ENCODE measurements at regions not wholly inside any gene's neighbourhood (a gene's known extent, or its start where the extent isn't known, plus 50 kb on each side); places are given as distances from the start of the nearest gene placed in this dataset.

DNA sequence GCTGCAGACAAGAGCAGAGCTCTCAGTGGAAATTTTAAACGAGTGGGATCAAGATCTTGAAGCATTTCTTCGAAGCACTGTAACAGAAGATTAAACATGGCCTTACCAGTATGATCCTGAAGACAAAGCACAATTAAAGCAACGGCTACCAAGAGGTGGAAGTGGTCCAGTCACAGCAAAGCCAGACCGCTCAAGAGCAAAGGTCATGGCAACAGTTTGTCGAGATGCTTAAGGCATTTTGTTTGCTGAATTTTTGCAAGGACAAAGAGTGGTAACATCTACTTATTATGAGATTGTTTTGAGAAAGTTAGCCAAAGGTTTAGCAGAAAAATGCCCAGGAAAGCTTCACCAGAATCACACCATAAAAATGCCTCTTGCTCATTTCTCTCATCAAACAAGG lies 153.4 kb upstream of the CARMIL1 start:
- H3K27ac ChIP-seq (ENCODE audit: low read depth, low read length): no peak overlapping the region
- peaks cover 0 to 2% (median 0%) of the 10 kb centered on the region in 3 donors for H3K36me3 ChIP-seq (ENCODE audit: control insufficient read depth in 3 of 3, insufficient read depth in 3 of 3, low read length in 3 of 3)

DNA sequence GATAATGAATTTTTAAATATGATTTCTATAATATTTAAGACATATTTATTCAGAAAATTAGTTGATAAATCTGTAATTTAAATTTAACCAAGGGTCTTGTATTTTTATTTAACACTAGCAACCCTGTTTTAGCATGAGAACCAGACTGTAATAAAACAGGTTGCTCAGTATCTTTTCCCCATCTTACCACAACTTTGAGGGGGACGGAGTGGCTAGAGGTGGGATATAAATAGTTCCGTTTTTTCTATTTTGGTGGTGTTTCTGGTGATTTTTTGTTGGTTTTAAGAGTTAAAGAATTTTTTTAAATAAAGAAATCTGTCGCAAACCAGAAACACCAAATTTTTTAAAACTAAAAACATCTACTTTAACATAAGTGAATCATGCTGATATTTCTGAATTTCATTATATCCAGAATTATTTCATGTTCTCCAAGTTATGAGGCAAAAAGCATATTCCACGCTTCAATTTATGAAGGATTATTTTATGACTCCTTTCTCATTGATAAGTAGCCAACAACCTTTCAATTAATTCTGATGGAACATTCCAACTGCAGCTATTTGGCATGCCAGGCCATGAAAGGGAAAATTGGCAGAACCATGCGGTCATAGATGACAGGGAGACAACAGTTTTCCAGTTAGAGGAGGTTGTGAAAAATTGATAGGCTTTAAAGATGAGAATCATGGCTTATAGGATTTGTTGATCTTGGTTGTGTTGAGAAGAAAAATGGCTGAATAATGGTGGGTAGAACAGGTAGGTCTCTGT lies 151.9 kb upstream of the CARMIL1 start:
- no peak overlapping the region for H3K27ac ChIP-seq (ENCODE audit: low read depth, low read length)
- H3K9ac ChIP-seq (ENCODE audit: low read depth in 1 of 3, low read length in 3 of 3): no peak overlapping the region
- H3K36me3 ChIP-seq (ENCODE audit: control insufficient read depth in 3 of 3, insufficient read depth in 3 of 3, low read length in 3 of 3): peaks cover 0 to 2% (median 0%) of the 10 kb centered on the region in 3 donors
- no peak overlapping the region for H3K4me3 ChIP-seq (ENCODE audit: low read length in 3 of 3)
- H3K9me3 ChIP-seq (ENCODE audit: control insufficient read depth in 3 of 3, low read length in 3 of 3): no peaks in the 10 kb centered on the region
- H3K4me1 ChIP-seq (ENCODE audit: control insufficient read depth in 3 of 3, insufficient read depth in 3 of 3, low read length in 3 of 3): peaks cover 0 to 4% (median 4%) of the 10 kb centered on the region in 3 donors
- H3K27me3 ChIP-seq (ENCODE audit: control insufficient read depth in 3 of 3, insufficient read depth in 3 of 3, low read length in 3 of 3): no peaks in the 10 kb centered on the region

More for the DNA sequence above, 153.4 kb upstream of the CARMIL1 start:
- H3K9me3 ChIP-seq (ENCODE audit: control insufficient read depth in 3 of 3, low read length in 3 of 3): no peaks in the 10 kb centered on the region
- H3K9ac ChIP-seq (ENCODE audit: low read depth in 1 of 3, low read length in 3 of 3): no peak overlapping the region
- H3K4me1 ChIP-seq (ENCODE audit: control insufficient read depth in 3 of 3, insufficient read depth in 3 of 3, low read length in 3 of 3): peaks cover 0 to 8% (median 4%) of the 10 kb centered on the region in 3 donors
- H3K4me3 ChIP-seq (ENCODE audit: low read length in 3 of 3): no peak overlapping the region
- H3K27me3 ChIP-seq (ENCODE audit: control insufficient read depth in 3 of 3, insufficient read depth in 3 of 3, low read length in 3 of 3): no peaks in the 10 kb centered on the region

DNA sequence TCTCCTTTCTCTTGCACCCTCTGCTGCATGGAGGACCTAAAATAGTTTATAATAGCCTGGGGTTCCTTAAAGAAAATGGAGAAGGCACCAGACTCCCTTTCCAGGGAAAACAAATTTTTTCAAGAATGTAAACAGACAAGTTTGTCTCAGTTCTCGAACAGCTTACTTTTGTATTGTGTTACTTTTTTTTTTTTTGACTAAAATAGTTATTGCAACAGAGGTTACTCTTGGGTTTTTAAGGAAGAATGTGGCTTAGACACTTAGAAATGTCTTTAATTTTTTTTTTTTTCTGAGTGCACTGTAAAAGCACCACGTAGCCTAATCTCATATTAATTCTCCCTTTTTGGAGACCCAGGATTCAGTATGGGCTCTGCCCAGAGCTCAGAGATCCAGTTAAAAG lies 148.7 kb upstream of the CARMIL1 start:
- H3K27ac ChIP-seq (ENCODE audit: low read depth, low read length): peak overlapping the region; percentile 9
- H3K36me3 ChIP-seq (ENCODE audit: control insufficient read depth in 3 of 3, insufficient read depth in 3 of 3, low read length in 3 of 3): peaks cover 0 to 2% (median 0%) of the 10 kb centered on the region in 3 donors
- no peak overlapping the region for H3K9ac ChIP-seq (ENCODE audit: low read depth in 1 of 3, low read length in 3 of 3)
- no peaks in the 10 kb centered on the region for H3K27me3 ChIP-seq (ENCODE audit: control insufficient read depth in 3 of 3, insufficient read depth in 3 of 3, low read length in 3 of 3)
- H3K4me1 ChIP-seq (ENCODE audit: control insufficient read depth in 3 of 3, insufficient read depth in 3 of 3, low read length in 3 of 3): no peaks in the 10 kb centered on the region
- no peaks in the 10 kb centered on the region for H3K9me3 ChIP-seq (ENCODE audit: control insufficient read depth in 3 of 3, low read length in 3 of 3)
- no peak overlapping the region for H3K4me3 ChIP-seq (ENCODE audit: low read length in 3 of 3)

DNA sequence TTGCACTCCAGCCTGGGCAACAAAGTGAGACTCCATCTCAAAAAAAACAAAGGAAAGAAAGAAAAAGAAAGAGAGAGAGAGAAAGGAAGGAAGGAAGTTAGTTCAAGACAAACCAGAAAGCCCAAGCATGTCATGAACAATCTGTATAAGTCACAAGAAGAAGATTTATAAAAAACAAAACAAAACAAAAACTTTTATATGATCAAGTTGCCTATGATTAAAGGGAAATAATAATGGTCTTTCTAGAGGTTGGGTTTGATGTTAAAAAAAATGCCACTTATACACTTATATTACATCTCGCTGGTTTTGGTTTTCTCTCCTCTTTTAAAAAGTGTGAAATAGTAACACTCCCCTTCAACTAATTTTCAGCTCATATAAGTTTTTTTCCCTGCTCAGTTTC lies 146.2 kb upstream of the CARMIL1 start:
- H3K27me3 ChIP-seq (ENCODE audit: control insufficient read depth in 3 of 3, insufficient read depth in 3 of 3, low read length in 3 of 3): no peaks in the 10 kb centered on the region
- H3K27ac ChIP-seq (ENCODE audit: low read depth, low read length): no peak overlapping the region
- H3K9ac ChIP-seq (ENCODE audit: low read depth in 1 of 3, low read length in 3 of 3): no peak overlapping the region
- no peaks in the 10 kb centered on the region for H3K9me3 ChIP-seq (ENCODE audit: control insufficient read depth in 3 of 3, low read length in 3 of 3)
- no peaks in the 10 kb centered on the region for H3K36me3 ChIP-seq (ENCODE audit: control insufficient read depth in 3 of 3, insufficient read depth in 3 of 3, low read length in 3 of 3)
- H3K4me1 ChIP-seq (ENCODE audit: control insufficient read depth in 3 of 3, insufficient read depth in 3 of 3, low read length in 3 of 3): peaks cover 3 to 6% (median 3%) of the 10 kb centered on the region in 3 donors
- H3K4me3 ChIP-seq (ENCODE audit: low read length in 3 of 3): no peak overlapping the region

DNA sequence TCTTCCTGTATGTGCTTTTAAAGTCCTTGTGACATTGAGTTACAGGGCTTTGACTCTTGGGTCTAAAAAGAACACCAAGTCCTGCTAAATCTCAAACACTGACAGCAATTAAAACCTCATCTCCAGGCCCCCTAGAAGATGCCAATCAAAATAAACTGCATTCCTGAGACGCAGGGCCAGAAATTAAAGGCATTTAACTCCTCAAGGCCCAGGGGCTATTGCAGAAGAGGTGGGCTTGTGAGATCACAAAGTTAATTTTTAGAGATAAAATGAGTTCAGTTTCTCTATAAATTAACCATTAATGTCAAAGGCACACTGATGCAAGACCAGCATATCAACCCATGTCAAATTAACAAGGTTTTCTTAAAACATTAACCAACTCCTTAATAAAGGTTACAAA lies 145.6 kb upstream of the CARMIL1 start:
- Histone ChIP-seq H3K27me3 (ENCODE audit: control insufficient read depth in 3 of 3, insufficient read depth in 3 of 3, low read length in 3 of 3) (no peaks in the 10 kb centered on the region), H3K4me1 (ENCODE audit: control insufficient read depth in 3 of 3, insufficient read depth in 3 of 3, low read length in 3 of 3) (peaks cover 5 to 9% (median 7%) of the 10 kb centered on the region in 3 donors), H3K4me3 (ENCODE audit: low read length in 3 of 3) (no peak overlapping the region), H3K9ac (ENCODE audit: low read depth in 1 of 3, low read length in 3 of 3) (no peak overlapping the region), H3K27ac (ENCODE audit: low read depth, low read length) (no peak overlapping the region), H3K9me3 (ENCODE audit: control insufficient read depth in 3 of 3, low read length in 3 of 3) (no peaks in the 10 kb centered on the region), H3K36me3 (ENCODE audit: control insufficient read depth in 3 of 3, insufficient read depth in 3 of 3, low read length in 3 of 3) (no peaks in the 10 kb centered on the region)

DNA sequence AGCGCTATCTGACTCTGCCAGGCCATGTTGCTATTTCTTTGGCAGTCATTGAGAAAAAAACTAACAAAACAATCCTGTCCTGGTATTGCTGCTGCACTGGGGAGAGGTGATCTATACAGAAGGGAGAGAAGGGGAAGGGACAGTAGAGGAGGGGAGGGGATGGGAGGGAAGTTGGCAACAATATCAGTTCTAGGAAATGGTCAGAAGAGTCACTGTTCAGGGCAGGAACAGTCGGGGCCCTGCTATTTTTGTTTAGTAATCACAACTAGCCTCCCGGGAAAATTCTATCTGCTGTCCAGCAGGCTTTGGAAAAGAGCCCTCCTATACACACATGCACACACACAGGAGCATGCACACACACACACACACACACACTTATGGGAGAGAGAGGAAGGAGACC lies 142.3 kb upstream of the CARMIL1 start:
- peak overlapping the region; percentile 14 to 61 (median 38) for H3K4me3 ChIP-seq (ENCODE audit: low read length in 3 of 3)
- H3K36me3 ChIP-seq (ENCODE audit: control insufficient read depth in 3 of 3, insufficient read depth in 3 of 3, low read length in 3 of 3): no peaks in the 10 kb centered on the region
- peaks cover 7 to 9% (median 8%) of the 10 kb centered on the region in 3 donors for H3K4me1 ChIP-seq (ENCODE audit: control insufficient read depth in 3 of 3, insufficient read depth in 3 of 3, low read length in 3 of 3)
- H3K27ac ChIP-seq (ENCODE audit: low read depth, low read length): peak overlapping the region; percentile 72
- no peaks in the 10 kb centered on the region for H3K27me3 ChIP-seq (ENCODE audit: control insufficient read depth in 3 of 3, insufficient read depth in 3 of 3, low read length in 3 of 3)
- H3K9me3 ChIP-seq (ENCODE audit: control insufficient read depth in 3 of 3, low read length in 3 of 3): no peaks in the 10 kb centered on the region
- H3K9ac ChIP-seq (ENCODE audit: low read depth in 1 of 3, low read length in 3 of 3): peak overlapping the region in 2 of 3 donors; percentile 40 to 65

DNA sequence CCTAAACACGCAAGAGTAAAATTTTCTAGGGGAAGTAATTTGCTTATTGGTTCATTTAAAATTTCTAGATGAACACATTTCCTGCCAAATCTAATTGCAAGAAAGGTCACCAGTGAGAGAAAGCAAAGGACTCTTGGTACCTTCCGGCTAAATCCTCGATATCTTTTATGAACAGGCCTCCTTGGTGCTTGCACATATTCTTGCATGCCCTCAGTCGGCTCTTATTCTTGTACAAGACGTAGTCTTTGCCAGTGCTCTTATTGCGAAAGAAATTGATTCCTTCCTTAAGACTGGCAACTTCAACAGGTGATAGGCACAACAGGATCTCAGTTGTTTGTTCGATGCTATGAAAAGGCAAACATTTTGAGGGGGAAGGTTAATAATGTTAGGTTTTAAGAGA lies 141.7 kb upstream of the CARMIL1 start:
- Histone ChIP-seq H3K36me3 (ENCODE audit: control insufficient read depth in 3 of 3, insufficient read depth in 3 of 3, low read length in 3 of 3) (no peaks in the 10 kb centered on the region), H3K4me3 (ENCODE audit: low read length in 3 of 3) (peak overlapping the region; percentile 59 to 85 (median 68)), H3K27me3 (ENCODE audit: control insufficient read depth in 3 of 3, insufficient read depth in 3 of 3, low read length in 3 of 3) (no peaks in the 10 kb centered on the region), H3K9ac (ENCODE audit: low read depth in 1 of 3, low read length in 3 of 3) (peak overlapping the region; percentile 52 to 69 (median 69)), H3K9me3 (ENCODE audit: control insufficient read depth in 3 of 3, low read length in 3 of 3) (no peaks in the 10 kb centered on the region), H3K4me1 (ENCODE audit: control insufficient read depth in 3 of 3, insufficient read depth in 3 of 3, low read length in 3 of 3) (peaks cover 7 to 9% (median 8%) of the 10 kb centered on the region in 3 donors), H3K27ac (ENCODE audit: low read depth, low read length) (peak overlapping the region; percentile 72)

DNA sequence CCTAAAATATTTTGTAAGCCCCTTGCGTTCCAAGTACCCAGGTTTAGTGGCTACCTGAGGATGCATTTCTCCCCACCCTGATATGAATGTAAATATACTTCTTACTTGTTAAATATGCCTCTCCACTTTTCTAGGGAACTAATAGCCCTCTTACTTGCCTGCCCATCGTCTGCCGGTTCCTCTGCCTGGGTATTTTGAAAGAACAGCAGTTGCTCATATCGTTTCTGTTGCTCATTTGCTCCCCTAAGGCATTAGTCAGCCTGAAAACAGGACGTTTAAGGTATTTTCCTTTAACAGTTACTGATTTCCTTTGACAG lies 141.3 kb upstream of the CARMIL1 start:
- H3K36me3 ChIP-seq (ENCODE audit: control insufficient read depth in 3 of 3, insufficient read depth in 3 of 3, low read length in 3 of 3): no peaks in the 10 kb centered on the region
- peak overlapping the region; percentile 52 to 69 (median 69) for H3K9ac ChIP-seq (ENCODE audit: low read depth in 1 of 3, low read length in 3 of 3)
- H3K27me3 ChIP-seq (ENCODE audit: control insufficient read depth in 3 of 3, insufficient read depth in 3 of 3, low read length in 3 of 3): no peaks in the 10 kb centered on the region
- peaks cover 7 to 9% (median 8%) of the 10 kb centered on the region in 3 donors for H3K4me1 ChIP-seq (ENCODE audit: control insufficient read depth in 3 of 3, insufficient read depth in 3 of 3, low read length in 3 of 3)
- peak overlapping the region; percentile 59 to 85 (median 68) for H3K4me3 ChIP-seq (ENCODE audit: low read length in 3 of 3)
- no peaks in the 10 kb centered on the region for H3K9me3 ChIP-seq (ENCODE audit: control insufficient read depth in 3 of 3, low read length in 3 of 3)
- peak overlapping the region; percentile 72 for H3K27ac ChIP-seq (ENCODE audit: low read depth, low read length)

DNA sequence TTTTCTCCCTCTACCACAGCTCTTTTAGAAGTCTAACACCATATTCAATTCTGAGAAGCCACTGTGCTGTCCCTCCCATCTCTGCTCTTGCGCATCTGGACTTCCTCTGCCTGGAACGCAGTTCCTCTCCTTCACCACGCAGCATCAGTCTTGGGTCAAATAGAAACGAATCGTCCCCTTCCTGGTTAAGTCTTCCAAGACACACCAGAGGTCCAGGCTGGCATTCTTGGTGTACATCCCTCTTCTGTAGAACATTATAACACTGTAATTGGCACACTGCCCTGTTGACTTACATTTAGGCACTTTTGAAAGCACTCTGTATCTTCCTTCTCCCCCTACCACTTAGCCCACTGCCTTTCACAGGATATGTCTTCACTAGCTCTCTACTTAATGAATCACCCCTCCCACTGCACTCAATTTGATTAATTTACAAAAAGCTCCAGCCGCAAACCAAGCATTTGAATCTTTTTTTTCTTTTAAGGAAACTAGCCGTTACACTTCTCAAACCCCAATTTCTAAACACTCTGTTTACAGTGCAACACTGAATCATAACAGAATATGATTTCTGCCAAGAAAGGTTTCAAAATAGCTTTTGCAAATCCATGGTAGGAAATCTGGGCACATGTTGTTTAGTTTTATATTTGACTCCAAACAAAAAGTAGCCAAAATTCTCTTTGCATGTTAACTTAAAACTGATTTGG lies 140.8 kb upstream of the CARMIL1 start:
- no peaks in the 10 kb centered on the region for H3K36me3 ChIP-seq (ENCODE audit: control insufficient read depth in 3 of 3, insufficient read depth in 3 of 3, low read length in 3 of 3)
- H3K9ac ChIP-seq (ENCODE audit: low read depth in 1 of 3, low read length in 3 of 3): peak overlapping the region; percentile 52 to 69 (median 69)
- H3K9me3 ChIP-seq (ENCODE audit: control insufficient read depth in 3 of 3, low read length in 3 of 3): no peaks in the 10 kb centered on the region
- H3K4me1 ChIP-seq (ENCODE audit: control insufficient read depth in 3 of 3, insufficient read depth in 3 of 3, low read length in 3 of 3): peaks cover 7 to 9% (median 8%) of the 10 kb centered on the region in 3 donors
- H3K27ac ChIP-seq (ENCODE audit: low read depth, low read length): peak overlapping the region; percentile 72
- H3K4me3 ChIP-seq (ENCODE audit: low read length in 3 of 3): peak overlapping the region; percentile 59 to 85 (median 68)
- no peaks in the 10 kb centered on the region for H3K27me3 ChIP-seq (ENCODE audit: control insufficient read depth in 3 of 3, insufficient read depth in 3 of 3, low read length in 3 of 3)

DNA sequence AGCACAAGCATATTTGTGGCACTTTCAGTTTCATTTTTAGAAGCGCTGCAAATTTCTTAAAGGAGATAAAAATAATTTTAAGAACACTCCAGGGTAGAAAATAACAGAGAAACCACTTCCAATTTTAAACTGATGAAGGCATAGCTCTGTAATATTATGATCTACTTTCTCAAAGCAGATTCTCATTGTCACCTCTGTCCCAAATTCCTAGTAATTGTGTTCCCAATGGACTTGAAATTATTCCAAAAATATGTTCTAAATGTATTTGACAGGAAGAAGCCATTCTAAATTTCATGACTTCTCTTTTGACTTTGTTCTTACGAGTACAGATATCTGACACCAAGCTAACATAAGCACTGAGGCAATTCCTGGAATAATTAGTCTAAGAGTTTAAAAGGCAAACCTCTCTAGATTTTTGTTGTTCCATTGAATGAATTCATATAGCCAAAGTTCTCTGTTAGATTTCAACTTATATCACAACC lies 140.2 kb upstream of the CARMIL1 start:
- H3K9ac ChIP-seq (ENCODE audit: low read depth in 1 of 3, low read length in 3 of 3): peak overlapping the region; percentile 26 to 69 (median 69)
- no peaks in the 10 kb centered on the region for H3K36me3 ChIP-seq (ENCODE audit: control insufficient read depth in 3 of 3, insufficient read depth in 3 of 3, low read length in 3 of 3)
- H3K27ac ChIP-seq (ENCODE audit: low read depth, low read length): peak overlapping the region; percentile 72
- H3K4me3 ChIP-seq (ENCODE audit: low read length in 3 of 3): peak overlapping the region; percentile 59 to 85 (median 68)
- H3K27me3 ChIP-seq (ENCODE audit: control insufficient read depth in 3 of 3, insufficient read depth in 3 of 3, low read length in 3 of 3): no peaks in the 10 kb centered on the region
- peaks cover 7 to 9% (median 8%) of the 10 kb centered on the region in 3 donors for H3K4me1 ChIP-seq (ENCODE audit: control insufficient read depth in 3 of 3, insufficient read depth in 3 of 3, low read length in 3 of 3)
- no peaks in the 10 kb centered on the region for H3K9me3 ChIP-seq (ENCODE audit: control insufficient read depth in 3 of 3, low read length in 3 of 3)

Data from skeletal muscle tissue (tissue), 3 donors.